ENCODE measurements at regions not wholly inside any gene's neighbourhood (a gene's known extent, or its start where the extent isn't known, plus 50 kb on each side); places are given as distances from the start of the nearest gene placed in this dataset.
"Not testable (repeated sequence)": the region's sequence is repeated elsewhere in the genome, so short reads cannot be mapped to it uniquely, and the experiment has no call there.

DNA sequence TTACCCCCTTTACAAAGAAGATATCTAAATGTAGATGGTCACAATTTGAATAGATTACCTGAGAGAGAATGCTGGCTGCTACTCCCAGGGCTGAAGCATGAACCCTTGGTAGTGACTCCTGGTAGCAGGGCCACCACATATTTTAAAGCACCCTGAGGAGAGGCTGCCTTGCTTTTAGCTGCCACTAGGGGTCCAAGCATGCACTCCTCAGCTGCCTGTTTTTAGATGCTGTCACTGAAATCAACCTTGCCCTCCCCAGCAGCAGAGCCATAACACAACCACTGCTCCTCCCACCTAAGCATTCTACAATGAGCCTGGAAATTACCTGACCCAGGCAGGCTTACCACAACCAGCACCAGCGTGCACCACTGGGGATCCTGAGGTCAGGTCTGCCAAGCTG is 850.9 kb downstream of the FAM133A start:
- intact Hi-C loops (cut with DNase I): no loop called here
- no peak for DNase-seq

GRCh38 chrX:94545722-94546121 is 871.7 kb downstream of the FAM133A start:
- intact Hi-C loops (cut with DNase I): no loop called here
- DNase-seq: no peak

GRCh38 chrX:94551831-94552230 is 877.8 kb downstream of the FAM133A start:
- DNase-seq: no peak
- intact Hi-C loops (cut with DNase I): no loop called here

- intact Hi-C loops (cut with DNase I): no loop called here
- no peak for DNase-seq
These were observed 886.9 kb downstream of the FAM133A start for GRCh38 chrX:94560930-94561329.

- no peak for DNase-seq
- intact Hi-C loops (cut with DNase I): no loop called here
These were observed 902.5 kb downstream of the FAM133A start for GRCh38 chrX:94576367-94577004.

DNA sequence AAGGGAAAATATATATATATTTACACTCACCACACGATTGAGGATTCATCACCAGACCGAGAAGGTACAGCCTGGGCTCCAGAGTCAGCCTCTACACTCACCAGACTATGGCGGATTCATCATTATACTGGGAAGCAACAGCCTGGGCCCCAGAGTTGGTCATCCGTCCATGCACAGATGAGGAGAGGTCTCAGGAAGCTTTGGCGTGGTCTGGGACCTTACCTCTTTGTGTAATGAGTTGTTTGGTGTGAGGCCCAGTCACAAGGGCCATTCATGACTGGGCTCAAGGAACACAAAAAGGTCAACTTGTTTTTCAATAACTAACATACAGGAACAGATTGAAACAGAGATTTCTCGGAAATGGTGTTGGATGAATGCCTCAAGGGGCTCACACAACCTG is 926.1 kb downstream of the FAM133A start:
- no peak for DNase-seq
- intact Hi-C loops (cut with DNase I): no loop called here

DNA sequence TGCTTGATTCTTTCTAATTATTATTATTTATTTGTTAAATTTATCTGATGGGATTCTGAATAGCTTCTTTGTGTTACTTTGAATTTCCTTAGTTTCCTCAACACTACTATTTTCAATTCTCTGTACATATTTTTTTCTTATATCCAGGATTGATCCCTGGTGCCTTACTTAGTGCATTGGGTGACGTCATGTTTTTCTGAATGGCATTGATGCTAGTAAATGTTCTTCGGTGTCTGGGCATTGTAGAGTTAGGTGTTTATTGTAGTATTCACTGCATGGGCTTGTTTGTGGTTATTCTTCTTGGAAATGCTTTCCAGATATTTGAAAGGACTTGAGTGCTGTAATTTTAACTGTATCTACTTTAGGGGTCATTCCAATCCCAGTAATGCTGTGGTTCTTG is 938.1 kb downstream of the FAM133A start:
- intact Hi-C loops (cut with DNase I): no loop called here
- no peak for DNase-seq

GRCh38 chrX:94633237-94633636 is 959.2 kb downstream of the FAM133A start:
- no peak for DNase-seq
- intact Hi-C loops (cut with DNase I): no loop called here

GRCh38 chrX:94635003-94635402 is 961.0 kb downstream of the FAM133A start:
- no peak for DNase-seq
- intact Hi-C loops (cut with DNase I): no loop called here

DNA sequence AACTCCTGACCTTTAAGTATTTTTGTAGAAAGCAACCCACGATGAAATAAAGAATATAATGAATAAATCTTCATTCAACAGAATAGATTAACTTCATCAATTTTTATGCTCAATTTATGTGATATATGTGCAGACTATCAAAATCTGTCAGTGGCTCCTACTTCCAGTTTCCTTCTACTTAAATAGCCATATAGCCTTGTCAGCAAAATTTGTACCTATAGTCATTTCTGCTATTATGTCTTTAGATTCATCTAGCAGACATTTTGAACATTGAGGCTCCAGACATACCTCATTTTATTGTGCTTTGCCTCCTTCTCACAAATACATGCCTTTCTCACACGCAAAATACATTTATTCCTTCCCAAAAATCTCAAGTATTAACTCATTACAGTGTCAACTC is 971.7 kb downstream of the FAM133A start:
- no peak for DNase-seq
- intact Hi-C loops (cut with DNase I): no loop called here

- intact Hi-C loops (cut with DNase I): no loop called here
These were observed 981.2 kb downstream of the FAM133A start for GRCh38 chrX:94655180-94655579.

GRCh38 chrX:94662689-94663088 is 988.7 kb downstream of the FAM133A start:
- no peak for DNase-seq
- intact Hi-C loops (cut with DNase I): no loop called here

More at GRCh38 chrX:94655180-94655579, 981.2 kb downstream of the FAM133A start:
- no peak for DNase-seq

DNA sequence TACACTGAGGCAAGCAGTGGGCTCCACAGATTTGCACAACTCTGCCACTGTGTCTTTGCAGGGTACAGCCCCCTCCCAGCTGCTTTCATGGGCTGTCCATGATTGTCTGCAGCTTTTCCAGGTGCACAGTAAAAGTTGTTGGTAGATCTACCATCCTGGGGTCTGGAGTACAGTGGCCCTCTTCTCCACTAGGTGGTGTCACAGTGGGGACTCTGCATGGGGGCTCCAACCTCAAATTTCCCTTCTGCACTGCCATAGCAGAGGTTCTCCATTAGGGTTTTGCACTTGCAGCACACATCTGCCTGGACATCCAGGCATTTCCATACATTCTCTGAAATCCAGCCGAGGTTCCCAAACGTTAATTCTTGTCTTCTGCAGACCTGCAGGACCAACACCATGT is 1002.3 kb downstream of the FAM133A start:
- intact Hi-C loops (cut with DNase I): no loop called here
- DNase-seq: no peak

DNA sequence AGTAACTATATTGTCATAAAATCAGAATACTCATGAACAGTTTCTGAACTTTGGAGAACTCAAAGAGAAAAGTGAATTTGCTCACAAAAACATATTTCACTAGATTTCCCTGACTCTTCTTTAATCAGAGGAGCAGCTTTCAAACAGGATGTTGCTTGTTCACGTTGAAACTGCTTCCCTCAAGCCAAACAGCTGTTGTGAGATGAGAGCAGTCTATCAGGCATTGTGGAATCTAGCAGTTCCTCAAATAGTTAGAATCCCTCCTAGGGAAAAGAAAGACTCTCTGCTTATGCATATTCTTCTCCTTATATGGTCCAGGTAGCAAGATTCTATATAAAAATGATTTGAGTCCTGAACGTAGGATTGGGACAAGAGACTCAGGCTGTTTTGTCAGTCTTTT is 1012.1 kb downstream of the FAM133A start:
- DNase-seq: no peak
- intact Hi-C loops (cut with DNase I): no loop called here

DNA sequence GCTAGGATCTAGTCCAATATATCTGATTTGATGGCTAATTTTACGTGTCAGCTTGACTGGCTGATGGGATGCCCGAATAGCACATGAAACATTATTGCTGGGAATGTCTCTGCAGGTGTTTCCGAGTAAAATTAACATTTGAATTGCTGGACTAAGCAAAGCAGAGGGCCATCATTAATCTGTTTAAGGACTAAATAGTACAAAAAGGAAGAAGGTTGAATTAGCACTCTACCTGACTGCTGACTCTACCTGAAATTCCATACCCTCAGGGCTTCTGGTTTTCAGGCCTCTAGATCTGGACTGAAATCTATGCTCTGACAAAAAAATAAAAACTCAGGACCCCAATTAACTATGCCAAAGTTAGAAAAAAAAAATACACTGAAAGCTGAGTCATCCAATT is 1021.9 kb downstream of the FAM133A start:
- intact Hi-C loops (cut with DNase I): no loop called here

GRCh38 chrX:94704348-94705256 is 1030.6 kb downstream of the FAM133A start:
- intact Hi-C loops (cut with DNase I); DNase-seq: not testable (repeated sequence)

More for the DNA sequence above, 1021.9 kb downstream of the FAM133A start:
- DNase-seq: no peak

DNA sequence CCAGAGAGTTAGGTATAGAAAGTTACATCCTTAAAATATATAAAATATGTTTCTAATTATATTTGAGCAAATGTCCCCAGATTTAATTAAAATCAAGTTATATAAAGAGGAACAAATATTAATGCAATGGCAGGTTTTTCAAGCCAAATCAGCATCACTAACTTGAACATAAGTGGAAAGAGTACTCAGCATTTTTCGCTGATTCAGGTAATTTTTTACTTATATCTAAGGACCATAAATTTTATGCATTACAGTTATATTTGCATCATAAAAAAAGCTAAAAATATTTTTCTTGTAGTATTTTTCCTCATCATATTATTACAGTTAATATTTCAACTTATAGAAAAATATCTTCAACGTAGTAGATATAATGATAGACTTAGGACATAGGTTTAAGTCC is 1047.4 kb downstream of the FAM133A start:
- intact Hi-C loops (cut with DNase I): no loop called here
- no peak for DNase-seq

GRCh38 chrX:94722578-94722977 is 1048.6 kb downstream of the FAM133A start:
- intact Hi-C loops (cut with DNase I): no loop called here
- no peak for DNase-seq

DNA sequence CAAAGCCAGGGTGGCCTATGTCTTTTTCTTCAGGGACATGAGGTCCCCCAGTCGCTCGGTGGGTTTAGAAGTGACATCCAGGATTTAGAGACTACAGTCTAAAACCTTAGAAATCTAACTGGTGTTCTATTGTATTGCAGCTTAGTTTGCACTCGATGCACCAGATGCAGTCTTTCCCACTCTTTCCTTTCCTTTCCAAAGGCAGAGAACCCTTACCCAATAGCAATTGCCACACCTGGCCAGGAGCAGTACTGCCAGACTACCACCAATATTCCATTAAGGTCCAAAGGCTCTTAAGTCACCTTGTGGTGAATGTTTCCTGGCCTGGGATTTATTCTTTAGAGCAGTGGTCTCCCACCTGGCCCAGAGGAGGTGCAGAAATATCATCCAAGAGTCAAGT is 1068.8 kb downstream of the FAM133A start:
- DNase-seq: no peak
- intact Hi-C loops (cut with DNase I): no loop called here

DNA sequence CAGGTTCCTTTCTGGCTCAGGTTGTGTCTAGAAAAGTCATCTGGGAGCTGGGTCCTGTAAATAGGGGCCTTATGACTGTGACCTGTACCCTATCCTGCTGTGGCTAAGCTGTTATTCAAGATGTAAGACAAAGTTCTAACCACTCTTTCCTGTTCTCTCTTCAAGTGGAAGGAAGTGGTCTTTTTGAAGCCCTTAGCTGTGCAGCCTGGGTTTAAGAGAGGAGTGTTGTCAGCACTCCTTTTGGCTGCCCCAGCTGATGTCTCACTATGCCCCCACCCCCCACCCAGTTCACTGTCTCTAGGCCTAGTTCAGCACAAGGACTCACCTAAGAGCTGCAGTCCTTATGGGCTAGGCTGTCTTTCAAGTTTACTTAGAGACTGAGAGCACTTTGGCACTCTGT is 1069.5 kb downstream of the FAM133A start:
- intact Hi-C loops (cut with DNase I): no loop called here
- no peak for DNase-seq

GRCh38 chrX:94744786-94745185 is 1070.8 kb downstream of the FAM133A start:
- DNase-seq: no peak
- intact Hi-C loops (cut with DNase I): no loop called here
